ENCODE measurements at regions not wholly inside any gene's neighbourhood (a gene's known extent, or its start where the extent isn't known, plus 50 kb on each side); places are given as distances from the start of the nearest gene placed in this dataset.

DNA sequence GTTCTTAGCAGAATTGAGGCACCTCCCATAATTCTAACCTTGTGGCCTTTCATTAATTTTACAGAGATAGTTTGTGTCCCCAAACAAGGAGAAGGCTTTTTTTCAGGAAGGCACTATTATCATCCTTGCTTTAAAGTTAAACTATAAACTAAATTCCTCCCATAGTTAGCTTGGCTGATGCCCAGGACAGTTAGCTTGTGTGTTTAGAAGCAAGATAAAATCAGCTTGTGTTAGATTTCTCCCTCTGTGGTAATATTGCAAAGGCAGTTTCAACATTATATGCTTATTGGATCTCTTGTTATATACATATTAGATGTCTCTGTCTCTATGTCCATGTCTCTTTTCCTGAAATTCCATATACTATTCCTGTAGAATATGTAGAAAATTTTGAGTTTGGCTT is 342.7 kb downstream of the TBC1D4 start:
- no peak for DNase-seq (ENCODE audit: low spot score)
- ChIA-PET POLR2A (ENCODE audit: low non-redundant PET) (no interaction called here), CTCF (no interaction called here)
- TF ChIP-seq, protein P1, sequence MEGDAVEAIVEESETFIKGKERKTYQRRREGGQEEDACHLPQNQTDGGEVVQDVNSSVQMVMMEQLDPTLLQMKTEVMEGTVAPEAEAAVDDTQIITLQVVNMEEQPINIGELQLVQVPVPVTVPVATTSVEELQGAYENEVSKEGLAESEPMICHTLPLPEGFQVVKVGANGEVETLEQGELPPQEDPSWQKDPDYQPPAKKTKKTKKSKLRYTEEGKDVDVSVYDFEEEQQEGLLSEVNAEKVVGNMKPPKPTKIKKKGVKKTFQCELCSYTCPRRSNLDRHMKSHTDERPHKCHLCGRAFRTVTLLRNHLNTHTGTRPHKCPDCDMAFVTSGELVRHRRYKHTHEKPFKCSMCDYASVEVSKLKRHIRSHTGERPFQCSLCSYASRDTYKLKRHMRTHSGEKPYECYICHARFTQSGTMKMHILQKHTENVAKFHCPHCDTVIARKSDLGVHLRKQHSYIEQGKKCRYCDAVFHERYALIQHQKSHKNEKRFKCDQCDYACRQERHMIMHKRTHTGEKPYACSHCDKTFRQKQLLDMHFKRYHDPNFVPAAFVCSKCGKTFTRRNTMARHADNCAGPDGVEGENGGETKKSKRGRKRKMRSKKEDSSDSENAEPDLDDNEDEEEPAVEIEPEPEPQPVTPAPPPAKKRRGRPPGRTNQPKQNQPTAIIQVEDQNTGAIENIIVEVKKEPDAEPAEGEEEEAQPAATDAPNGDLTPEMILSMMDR (conservative IDR thresholded peaks at IDR 0.05; ENCODE audit: low read depth): no peak
- no peak overlapping the region for H3K27ac ChIP-seq

DNA sequence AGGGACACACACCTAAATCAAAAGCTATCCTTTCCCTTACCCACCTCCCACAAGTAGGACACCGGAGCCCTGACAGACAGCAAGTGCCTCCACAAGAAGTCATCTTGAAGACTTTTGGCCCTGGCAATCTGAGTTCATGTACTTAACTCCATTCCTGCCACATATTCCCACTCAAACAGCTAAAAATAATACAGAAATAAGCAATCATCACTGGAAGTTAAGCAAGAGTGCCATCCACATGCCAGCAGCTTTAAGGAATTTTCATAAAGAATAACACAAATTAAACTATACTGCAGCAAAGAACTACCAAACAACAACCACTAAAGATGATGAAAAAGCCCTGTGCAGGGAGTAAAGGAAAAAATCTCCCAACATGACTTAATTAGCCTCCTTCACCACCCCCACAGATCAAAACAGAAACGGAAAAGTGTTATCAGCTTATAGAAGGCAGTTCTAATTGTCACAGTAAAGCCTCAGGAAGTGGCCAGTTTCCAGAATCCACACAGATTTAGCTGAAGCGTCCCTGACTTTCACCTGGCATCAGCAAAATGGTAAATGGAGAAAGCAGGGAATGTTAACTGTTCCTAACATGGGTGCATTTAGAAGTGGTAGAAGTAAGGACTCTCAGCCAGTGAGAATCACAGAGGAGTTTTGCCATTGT is 343.9 kb downstream of the TBC1D4 start:
- ChIA-PET POLR2A (ENCODE audit: low non-redundant PET) (no interaction called here), CTCF (interaction anchor here (0.8 kb wide), 1 partner anchor 88 kb away, joined by 3 read pairs; no protein-coding TSS in a partner anchor)
- TF ChIP-seq, protein P1 (conservative IDR thresholded peaks at IDR 0.05; ENCODE audit: low read depth): no peak
- no peak for DNase-seq (ENCODE audit: low spot score)
- no peak overlapping the region for H3K27ac ChIP-seq

DNA sequence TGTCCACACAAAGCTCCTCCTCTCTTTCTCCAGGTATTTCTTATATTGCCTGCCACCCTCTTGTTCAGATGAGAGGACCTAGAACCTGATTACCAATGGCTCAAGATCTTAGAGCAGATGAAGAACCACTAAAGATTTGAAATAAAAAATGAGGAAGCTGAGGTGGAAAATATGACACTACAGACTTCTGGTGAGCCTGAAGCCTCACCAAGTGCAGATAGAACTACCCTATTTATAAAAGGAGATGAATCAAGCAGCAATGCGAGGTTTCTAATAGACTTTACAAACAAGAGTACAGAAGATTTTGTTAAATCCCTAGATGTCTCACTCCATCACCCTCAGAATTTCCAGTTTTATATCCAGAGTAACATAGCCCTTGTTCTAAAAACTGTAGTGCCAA is 345.8 kb downstream of the TBC1D4 start:
- DNase-seq (ENCODE audit: low spot score): no peak
- ChIA-PET CTCF (no interaction called here), POLR2A (ENCODE audit: low non-redundant PET) (no interaction called here)
- no peak overlapping the region for H3K27ac ChIP-seq
- TF ChIP-seq, protein P1 (conservative IDR thresholded peaks at IDR 0.05; ENCODE audit: low read depth): no peak

GRCh38 chr13:75135325-75135825 is 346.6 kb downstream of the TBC1D4 start:
- peak; percentile 9 for DNase-seq (ENCODE audit: low spot score)
- CTCF ChIA-PET: no interaction called here
- H3K27ac ChIP-seq: no peak overlapping the region
- TF ChIP-seq, protein P1 (conservative IDR thresholded peaks at IDR 0.05; ENCODE audit: low read depth): no peak
- POLR2A ChIA-PET (ENCODE audit: low non-redundant PET): no interaction called here

GRCh38 chr13:75132701-75133695 is 349.0 kb downstream of the TBC1D4 start:
- TF ChIP-seq, protein P1 (conservative IDR thresholded peaks at IDR 0.05; ENCODE audit: low read depth): no peak
- POLR2A ChIA-PET (ENCODE audit: low non-redundant PET): no interaction called here
- DNase-seq (ENCODE audit: low spot score): no peak
- no peak overlapping the region for H3K27ac ChIP-seq
- CTCF ChIA-PET: no interaction called here

GRCh38 chr13:75129331-75129730 is 352.6 kb downstream of the TBC1D4 start:
- CTCF ChIA-PET: no interaction called here
- DNase-seq (ENCODE audit: low spot score): no peak
- H3K27ac ChIP-seq: no peak overlapping the region
- TF ChIP-seq, protein P1 (conservative IDR thresholded peaks at IDR 0.05; ENCODE audit: low read depth): no peak
- POLR2A ChIA-PET (ENCODE audit: low non-redundant PET): interaction anchor here (0.6 kb wide), 1 partner anchor 675 kb away, joined by 7 read pairs; no protein-coding TSS in a partner anchor
